ENCODE measurements at regions not wholly inside any gene's neighbourhood (a gene's known extent, or its start where the extent isn't known, plus 50 kb on each side); places are given as distances from the start of the nearest gene placed in this dataset.

GRCh38 chrX:10326578-10326977 lies 169.8 kb downstream of the CLCN4 start:
- Histone ChIP-seq H3K27ac (ENCODE audit: low read depth in 1 of 2, low read length in 2 of 2) (no peak overlapping the region), H3K9me3 (ENCODE audit: control insufficient read depth in 4 of 4, low read length in 3 of 4) (no peaks in the 10 kb centered on the region), H3K36me3 (ENCODE audit: control insufficient read depth in 4 of 4, insufficient read depth in 3 of 4, low read depth in 1 of 4, low read length in 3 of 4) (no peaks in the 10 kb centered on the region), H3K9ac (ENCODE audit: low read depth in 1 of 2, low read length in 2 of 2) (no peak overlapping the region), H3K4me3 (ENCODE audit: low read depth in 1 of 3, low read length in 3 of 3) (no peak overlapping the region), H3K4me1 (ENCODE audit: control insufficient read depth in 4 of 4, insufficient read depth in 4 of 4, low read length in 3 of 4) (no peaks in the 10 kb centered on the region), H3K27me3 (ENCODE audit: control insufficient read depth in 4 of 4, insufficient read depth in 4 of 4, low read length in 3 of 4) (no peaks in the 10 kb centered on the region)
- no peak for DNase-seq (ENCODE audit: low spot score)
- WGBS, result 18% methylated on average over 2 of the region's 2 CpGs
- TF ChIP-seq EGR1 (IDR thresholded peaks at IDR 0.05; ENCODE audit: low read depth in 2 of 2) (no peak), HNF4G (IDR thresholded peaks at IDR 0.05) (no peak), RXRA (IDR thresholded peaks at IDR 0.05) (peak; percentile 7 to 27), ZBTB33 (IDR thresholded peaks at IDR 0.05) (no peak), GABPA (IDR thresholded peaks at IDR 0.05 in 1 of 2, conservative IDR thresholded peaks at IDR 0.05 in 1 of 2) (no peak), ATF3 (IDR thresholded peaks at IDR 0.05) (no peak), JUND (IDR thresholded peaks at IDR 0.05) (no peak), YY1 (IDR thresholded peaks at IDR 0.05) (no peak), FOXA2 (IDR thresholded peaks at IDR 0.05) (peak; percentile 14), TAF1 (conservative IDR thresholded peaks at IDR 0.05) (no peak), SP1 (IDR thresholded peaks at IDR 0.05) (peak; percentile 15), CTCF (IDR thresholded peaks at IDR 0.05; ENCODE audit: low read depth, low read length, missing input control) (peak; percentile 43), HNF4A (conservative IDR thresholded peaks at IDR 0.05) (peak; percentile 9 to 29), RAD21 (IDR thresholded peaks at IDR 0.05) (peak; percentile 73 to 84), MAX (IDR thresholded peaks at IDR 0.05) (no peak), NR2F2 (IDR thresholded peaks at IDR 0.05) (no peak), REST (IDR thresholded peaks at IDR 0.05) (no peak), FOXA1 (IDR thresholded peaks at IDR 0.05) (no peak)
